ENCODE measurements at regions not wholly inside any gene's neighbourhood (a gene's known extent, or its start where the extent isn't known, plus 50 kb on each side); places are given as distances from the start of the nearest gene placed in this dataset.

DNA sequence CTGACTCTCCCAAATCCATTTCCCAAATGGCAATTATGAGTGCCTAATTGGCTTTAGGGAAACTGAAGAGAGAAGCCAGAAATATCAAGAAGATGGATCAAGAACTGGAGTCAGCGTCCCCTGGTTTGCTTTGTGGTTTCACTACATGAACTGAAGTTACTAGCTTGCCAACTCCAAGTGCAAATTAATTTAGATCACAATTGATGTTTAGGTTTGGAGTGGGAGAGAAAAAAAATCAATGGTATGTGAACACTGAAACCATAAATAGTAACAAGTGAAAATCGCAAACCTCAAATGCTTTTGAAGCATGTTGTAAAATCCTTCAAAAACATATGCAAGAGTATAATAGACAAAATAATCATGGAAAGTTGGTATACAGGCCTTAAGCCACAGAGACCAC lies 1528.6 kb upstream of the SLC10A2 start:
- TF ChIP-seq CTCF (IDR thresholded peaks at IDR 0.05) (no peak), POLR2AphosphoS5 (IDR thresholded peaks at IDR 0.05; ENCODE audit: insufficient read depth in 1 of 2, low read depth in 1 of 2) (no peak), POLR2A (IDR thresholded peaks at IDR 0.05) (no peak)

Measured in vagina (tissue), 2 donors.